PFSK-1 (cell line): ENCODE measurements at regions not wholly inside any gene's neighbourhood (a gene's known extent, or its start where the extent isn't known, plus 50 kb on each side); places are given as distances from the start of the nearest gene placed in this dataset.

Source experiments
- FOXP2 ChIP-seq: optimal IDR thresholded peaks from 2 replicates; pipeline ENCODE3; 2011; ENCODE audit warnings: borderline replicate concordance, control low read depth, inconsistent platforms; ENCODE audit not compliant: insufficient read depth; ENCODE audit errors: extremely low read length, extremely low read depth
- POLR2AphosphoS5 ChIP-seq: IDR thresholded peaks from 2 replicates; pipeline ENCODE4 v1.6.1; 2012; ENCODE audit warnings: low read depth, mild to moderate bottlenecking, control low read depth, low read length, moderate library complexity
- REST ChIP-seq, 2 experiments: IDR thresholded peaks; 2 replicates each; pipeline versions ENCODE4 v1.6.1 to v1.8.0; 2011 to 2012; ENCODE audit warnings: low read depth in 2 of 2, low read length in 2 of 2, control low read depth in 1 of 2, inconsistent platforms in 1 of 2, mild to moderate bottlenecking in 1 of 2, moderate library complexity in 1 of 2; ENCODE audit not compliant: insufficient read depth in 1 of 2
- TAF1 ChIP-seq: IDR thresholded peaks from 2 replicates; pipeline ENCODE4 v1.6.1; 2012; ENCODE audit warnings: low read length, control low read depth, borderline replicate concordance; ENCODE audit not compliant: insufficient read depth

DNA sequence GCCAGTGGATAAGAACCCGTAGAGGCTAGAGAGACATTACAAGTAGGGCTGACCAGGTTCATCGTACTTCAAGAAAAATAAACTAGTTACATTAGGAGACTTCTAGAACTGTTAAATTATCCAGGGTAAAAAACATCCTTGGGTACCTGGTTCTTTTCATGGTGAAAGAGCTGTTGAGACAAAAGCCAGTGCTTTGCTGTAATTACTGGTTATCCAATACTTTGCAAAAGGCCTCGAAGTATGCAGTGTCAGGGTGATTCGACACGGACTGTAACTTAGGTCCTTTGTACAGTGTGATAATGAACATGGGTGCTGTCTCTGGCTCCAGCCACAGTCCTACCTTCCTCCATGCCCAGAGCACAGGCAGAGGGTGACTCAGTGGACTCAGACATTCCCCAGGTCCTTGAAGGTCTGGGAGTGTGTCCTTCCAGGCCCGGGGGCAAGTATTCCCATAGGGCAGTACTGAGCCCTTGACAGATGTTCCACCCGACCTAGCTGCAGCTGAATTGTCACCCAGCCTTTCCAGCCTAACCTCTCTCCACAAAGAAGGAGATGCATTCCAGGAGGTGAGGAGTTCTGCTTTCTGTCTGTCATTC is 123.6 kb upstream of the TMEM72 start:
- TF ChIP-seq POLR2AphosphoS5: no peak
- no peak for TF ChIP-seq FOXP2
- TF ChIP-seq REST (IDR thresholded peaks at IDR 0.05; ENCODE audit: insufficient read depth in 1 of 2, low read depth in 2 of 2, low read length in 2 of 2): no peak
- TF ChIP-seq TAF1: no peak
